Ishikawa (cell line): ENCODE measurements at regions not wholly inside any gene's neighbourhood (a gene's known extent, or its start where the extent isn't known, plus 50 kb on each side); places are given as distances from the start of the nearest gene placed in this dataset.

ENCODE experiments used
- CEBPB ChIP-seq: IDR thresholded peaks from 2 replicates; pipeline ENCODE4 v1.6.1; 2012
- CREB1 ChIP-seq: IDR thresholded peaks from 2 replicates; pipeline ENCODE4 v1.6.1; 2012; ENCODE audit warnings: low read depth
- EGR1 ChIP-seq: IDR thresholded peaks from 2 replicates; pipeline ENCODE4 v1.6.1; 2012
- EP300 ChIP-seq: IDR thresholded peaks from 2 replicates; pipeline ENCODE4 v1.6.1; 2012; ENCODE audit warnings: borderline replicate concordance
- FOXM1 ChIP-seq: IDR thresholded peaks from 2 replicates; pipeline ENCODE4 v1.6.1; 2012; ENCODE audit warnings: low read depth, borderline replicate concordance
- MAX ChIP-seq: IDR thresholded peaks from 2 replicates; pipeline ENCODE4 v1.6.1; 2012
- NFIC ChIP-seq: IDR thresholded peaks from 2 replicates; pipeline ENCODE4 v1.6.1; 2012
- RAD21 ChIP-seq: IDR thresholded peaks from 2 replicates; pipeline ENCODE4 v1.6.1; 2012; ENCODE audit warnings: low read depth
- REST ChIP-seq: IDR thresholded peaks from 2 replicates; pipeline ENCODE4 v1.6.1; 2012; ENCODE audit warnings: low read depth, mild to moderate bottlenecking
- TAF1 ChIP-seq: IDR thresholded peaks from 2 replicates; pipeline ENCODE4 v1.6.1; 2012; ENCODE audit warnings: low read depth, mild to moderate bottlenecking
- TCF12 ChIP-seq: IDR thresholded peaks from 2 replicates; pipeline ENCODE4 v1.6.1; 2012; ENCODE audit warnings: low read depth
- TEAD4 ChIP-seq: IDR thresholded peaks from 2 replicates; pipeline ENCODE4 v1.6.1; 2012
- USF1 ChIP-seq: IDR thresholded peaks from 2 replicates; pipeline ENCODE4 v1.6.1; 2012
- YY1 ChIP-seq: IDR thresholded peaks from 2 replicates; pipeline ENCODE4 v1.6.1; 2012; ENCODE audit warnings: low read depth
- ZBTB7A ChIP-seq: IDR thresholded peaks from 2 replicates; pipeline ENCODE4 v1.6.1; 2012; ENCODE audit warnings: low read depth

GRCh38 chr6:140560671-140561070, 1186.2 kb upstream of the CITED2 start:
- TF ChIP-seq YY1 (no peak), USF1 (no peak), TAF1 (no peak), RAD21 (no peak), NFIC (no peak), CEBPB (no peak), REST (no peak), CREB1 (no peak), EGR1 (no peak), TCF12 (no peak), ZBTB7A (no peak)

GRCh38 chr6:140559458-140559857, 1185.0 kb upstream of the CITED2 start:
- no peak for TF ChIP-seq EP300

- TF ChIP-seq TAF1 (no peak), FOXM1 (no peak), TCF12 (no peak), TEAD4 (no peak), CEBPB (no peak), REST (no peak), MAX (no peak), RAD21 (no peak), CREB1 (no peak), YY1 (no peak), USF1 (no peak), NFIC (no peak), ZBTB7A (no peak), EGR1 (no peak), EP300 (no peak)
These were observed 1180.0 kb upstream of the CITED2 start for GRCh38 chr6:140554421-140554820.

- TF ChIP-seq RAD21 (no peak), CREB1 (no peak), TCF12 (no peak), YY1 (no peak), USF1 (no peak), FOXM1 (no peak), MAX (no peak), ZBTB7A (no peak), TEAD4 (no peak), CEBPB (no peak), EP300 (no peak), TAF1 (no peak), NFIC (no peak), EGR1 (no peak), REST (no peak)
These were observed 1173.9 kb upstream of the CITED2 start for GRCh38 chr6:140548366-140548765.

- TF ChIP-seq ZBTB7A (no peak), NFIC (no peak), CREB1 (no peak), YY1 (no peak), REST (no peak), TCF12 (no peak), USF1 (no peak), EP300 (no peak), TAF1 (no peak), MAX (no peak)
These were observed 1172.2 kb upstream of the CITED2 start for GRCh38 chr6:140546640-140547039.
